Activated CD4-positive, alpha-beta T cell treated with anti-CD3 and anti-CD28 coated beads, Interleukin-2, amount 10 ng/mL, durations not matched to agents 24 days and 14 days (primary cell): ENCODE measurements at regions not wholly inside any gene's neighbourhood (a gene's known extent, or its start where the extent isn't known, plus 50 kb on each side); places are given as distances from the start of the nearest gene placed in this dataset.

Experiments
- DNase-seq: peaks from one replicate; pipeline ENCODE4 v3.0.0; 2022
- H3K27ac Mint-ChIP-seq: one replicate; pipeline ENCODE4 v1.8.0; 2022; ENCODE audit warnings: mild to moderate bottlenecking, mixed read lengths
- H3K27me3 Mint-ChIP-seq: one replicate; pipeline ENCODE4 v1.8.0; 2022; ENCODE audit warnings: mixed read lengths
- H3K36me3 Mint-ChIP-seq: one replicate; pipeline ENCODE4 v1.8.0; 2022; ENCODE audit warnings: low read depth, mild to moderate bottlenecking, mixed read lengths
- H3K4me1 Mint-ChIP-seq: one replicate; pipeline ENCODE4 v1.8.0; 2021; ENCODE audit warnings: mixed read lengths
- H3K4me3 Mint-ChIP-seq: one replicate; pipeline ENCODE4 v1.8.0; 2022; ENCODE audit warnings: mild to moderate bottlenecking, moderate library complexity, mixed read lengths
- H3K9me3 Mint-ChIP-seq: one replicate; pipeline ENCODE4 v1.8.0; 2021; ENCODE audit warnings: mixed read lengths
- intact Hi-C: fragments of 100-400 bp; cut with micrococcal nuclease; formaldehyde crosslinking; loops from one replicate; pipeline ENCODE4 v1.15.1; 2023

DNA sequence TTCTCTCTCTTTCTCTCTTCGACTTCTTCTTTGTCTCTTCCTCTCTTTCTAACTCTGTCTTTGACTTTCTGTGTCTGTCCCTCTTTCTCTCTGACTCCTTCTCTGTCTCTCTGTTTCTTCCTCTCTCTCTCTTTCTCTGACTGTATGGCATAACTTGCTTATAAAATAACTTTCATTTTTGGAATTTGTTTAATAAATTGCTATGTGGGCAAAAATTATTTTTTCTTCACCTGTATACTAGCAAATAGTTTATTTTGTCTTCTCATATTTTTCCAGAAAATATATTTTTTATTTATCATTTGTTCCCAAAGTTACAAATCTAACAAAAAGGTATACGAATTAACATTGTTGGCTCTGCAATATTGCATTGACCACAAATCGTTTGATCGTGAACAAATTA lies 305.7 kb upstream of the FAM98A start:
- intact Hi-C loops = no loop called here
- Mint-ChIP-seq H3K4me3 (no peak overlapping the region), H3K27ac (no peak overlapping the region), H3K9me3 (peaks cover 6% of the 10 kb centered on the region), H3K36me3 (no peaks in the 10 kb centered on the region), H3K4me1 (no peaks in the 10 kb centered on the region), H3K27me3 (no peaks in the 10 kb centered on the region)
- no peak for DNase-seq

DNA sequence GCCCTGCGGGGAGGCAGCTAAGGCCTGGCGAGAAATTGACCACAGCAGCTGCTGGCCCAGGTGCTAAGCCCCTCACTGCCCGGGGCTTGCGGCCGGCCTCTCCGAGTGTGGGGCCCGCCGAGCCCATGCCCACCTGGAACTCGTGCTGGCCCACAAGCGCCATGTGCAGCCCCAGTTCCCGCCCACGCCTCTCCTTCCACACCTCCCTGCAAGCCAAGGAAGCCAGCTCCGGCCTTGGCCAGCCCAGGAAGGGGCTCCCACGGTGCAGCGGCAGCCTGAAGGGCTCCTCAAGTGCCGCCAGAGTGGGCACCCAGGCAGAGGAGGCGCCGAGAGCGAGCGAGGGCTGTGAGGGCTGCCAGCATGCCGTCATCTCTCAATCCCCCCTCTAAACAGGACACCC lies 304.6 kb upstream of the FAM98A start:
- Mint-ChIP-seq H3K4me1 (no peaks in the 10 kb centered on the region), H3K4me3 (no peak overlapping the region), H3K9me3 (peaks cover 6% of the 10 kb centered on the region), H3K27ac (no peak overlapping the region), H3K27me3 (no peaks in the 10 kb centered on the region), H3K36me3 (no peaks in the 10 kb centered on the region)
- DNase-seq = no peak
- intact Hi-C loops = no loop called here

DNA sequence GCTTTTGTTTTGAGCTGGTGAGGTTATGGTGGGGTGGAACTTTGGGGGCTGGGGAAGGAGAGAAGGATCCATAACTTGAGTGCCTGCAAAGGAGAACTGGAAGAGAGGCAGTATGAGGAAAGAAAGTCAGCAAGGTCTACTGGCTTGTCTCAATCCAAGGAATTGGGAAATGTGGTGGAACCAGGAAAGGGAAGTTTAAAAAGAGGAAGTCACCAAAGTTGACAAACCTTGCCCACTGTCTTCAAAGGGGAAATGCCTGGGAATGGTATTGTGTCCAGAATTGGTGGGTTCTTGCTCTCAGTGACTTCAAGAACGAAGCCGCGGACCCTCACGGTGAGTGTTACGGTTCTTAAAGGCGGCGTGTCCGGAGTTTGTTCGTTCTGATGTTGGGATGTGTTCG lies 304.1 kb upstream of the FAM98A start:
- Mint-ChIP-seq H3K9me3 (peaks cover 6% of the 10 kb centered on the region), H3K4me3 (no peak overlapping the region), H3K36me3 (no peaks in the 10 kb centered on the region), H3K27ac (no peak overlapping the region), H3K27me3 (no peaks in the 10 kb centered on the region), H3K4me1 (no peaks in the 10 kb centered on the region)
- no peak for DNase-seq
- intact Hi-C loops = no loop called here

DNA sequence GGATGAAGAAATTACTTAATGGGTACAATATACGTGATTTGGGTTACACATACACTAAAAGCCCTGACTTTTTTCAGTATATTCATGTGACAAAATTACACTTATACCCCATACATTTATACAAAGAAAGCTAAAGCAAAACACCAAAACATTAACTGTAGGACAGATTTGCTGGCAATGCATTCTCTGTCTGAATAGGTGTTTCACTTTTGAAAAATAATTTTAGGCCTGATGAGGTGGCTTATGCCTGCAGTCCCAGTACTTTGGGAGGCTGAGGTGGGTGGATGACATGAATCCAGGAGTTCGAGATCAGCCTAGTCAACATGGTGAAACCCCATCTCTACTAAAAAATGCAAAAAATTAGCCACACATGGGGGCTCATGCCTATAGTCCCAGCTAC lies 301.5 kb upstream of the FAM98A start:
- H3K4me1 Mint-ChIP-seq = no peaks in the 10 kb centered on the region
- no peak for DNase-seq
- peaks cover 9% of the 10 kb centered on the region for H3K9me3 Mint-ChIP-seq
- no peaks in the 10 kb centered on the region for H3K27me3 Mint-ChIP-seq
- intact Hi-C loops = no loop called here
- no peak overlapping the region for H3K4me3 Mint-ChIP-seq
- H3K36me3 Mint-ChIP-seq = no peaks in the 10 kb centered on the region
- H3K27ac Mint-ChIP-seq = no peak overlapping the region

DNA sequence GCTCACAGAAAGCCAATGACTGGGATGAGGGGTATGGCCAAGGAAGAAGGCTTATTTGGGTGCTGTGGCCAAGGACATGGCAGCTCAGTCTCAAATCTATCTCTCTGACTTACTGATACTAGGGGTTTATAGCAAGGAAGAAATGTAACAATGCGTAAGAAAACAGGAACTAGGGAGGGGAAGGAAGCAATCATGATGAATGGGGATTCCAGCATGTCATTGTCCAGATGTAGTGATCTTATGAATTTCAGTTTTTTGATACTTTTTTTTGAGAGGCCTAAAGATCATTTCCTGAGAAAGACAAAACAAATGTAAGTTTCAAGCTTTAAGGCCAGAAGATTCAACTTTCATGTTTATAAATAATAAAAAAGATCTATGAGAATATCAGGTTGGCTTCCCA lies 298.6 kb upstream of the FAM98A start:
- no peaks in the 10 kb centered on the region for H3K27me3 Mint-ChIP-seq
- no peak overlapping the region for H3K27ac Mint-ChIP-seq
- H3K36me3 Mint-ChIP-seq = no peaks in the 10 kb centered on the region
- no peaks in the 10 kb centered on the region for H3K4me1 Mint-ChIP-seq
- intact Hi-C loops = no loop called here
- peaks cover 6% of the 10 kb centered on the region for H3K9me3 Mint-ChIP-seq
- no peak overlapping the region for H3K4me3 Mint-ChIP-seq
- DNase-seq = no peak

DNA sequence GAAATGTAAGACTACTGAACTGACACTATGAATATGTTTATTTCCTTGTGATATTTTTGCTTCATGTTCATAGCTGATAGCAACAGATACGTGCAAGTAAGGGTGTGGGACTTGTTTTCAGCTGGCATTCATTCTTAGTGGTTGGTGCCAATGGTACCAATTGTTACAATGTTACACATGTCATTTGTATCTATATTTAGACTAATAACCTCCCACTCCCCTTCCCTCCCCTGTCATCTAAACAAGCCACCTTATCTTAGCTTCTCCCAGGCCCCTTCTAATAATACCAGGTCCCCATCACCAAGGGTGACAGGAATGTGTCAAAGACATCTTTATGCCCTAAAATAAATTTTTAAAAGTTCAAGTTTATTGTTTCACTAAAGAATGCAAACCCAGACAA lies 294.7 kb upstream of the FAM98A start:
- intact Hi-C loops = no loop called here
- H3K4me3 Mint-ChIP-seq = no peak overlapping the region

DNA sequence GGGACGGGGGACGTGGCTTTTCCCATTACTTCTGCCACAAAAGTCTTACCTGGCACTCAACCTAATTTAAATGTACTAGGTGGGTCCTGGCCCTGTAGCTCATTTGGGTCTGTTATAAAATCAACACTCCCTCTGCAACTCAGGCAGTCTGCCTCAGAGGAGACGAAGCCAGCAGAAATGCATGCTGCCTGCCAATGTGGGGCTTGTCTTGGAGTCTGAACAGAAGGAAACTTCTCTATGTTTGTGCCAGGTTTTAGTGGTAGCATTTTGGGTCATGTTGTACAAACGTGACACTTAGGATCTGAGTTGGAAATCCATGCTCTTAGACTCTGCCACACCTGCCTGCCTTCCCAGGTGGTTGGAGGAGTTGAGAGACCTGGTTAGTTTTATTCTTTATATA lies 292.5 kb upstream of the FAM98A start:
- Mint-ChIP-seq H3K4me3 (no peak overlapping the region), H3K4me1 (no peaks in the 10 kb centered on the region), H3K27ac (no peak overlapping the region), H3K36me3 (no peaks in the 10 kb centered on the region), H3K27me3 (no peaks in the 10 kb centered on the region), H3K9me3 (peaks cover 3% of the 10 kb centered on the region)
- no peak for DNase-seq
- intact Hi-C loops = no loop called here

More for the DNA sequence above, 294.7 kb upstream of the FAM98A start:
- Mint-ChIP-seq H3K4me1 (no peaks in the 10 kb centered on the region), H3K27ac (no peak overlapping the region), H3K27me3 (no peaks in the 10 kb centered on the region), H3K9me3 (peaks cover 6% of the 10 kb centered on the region), H3K36me3 (no peaks in the 10 kb centered on the region)
- DNase-seq = no peak

DNA sequence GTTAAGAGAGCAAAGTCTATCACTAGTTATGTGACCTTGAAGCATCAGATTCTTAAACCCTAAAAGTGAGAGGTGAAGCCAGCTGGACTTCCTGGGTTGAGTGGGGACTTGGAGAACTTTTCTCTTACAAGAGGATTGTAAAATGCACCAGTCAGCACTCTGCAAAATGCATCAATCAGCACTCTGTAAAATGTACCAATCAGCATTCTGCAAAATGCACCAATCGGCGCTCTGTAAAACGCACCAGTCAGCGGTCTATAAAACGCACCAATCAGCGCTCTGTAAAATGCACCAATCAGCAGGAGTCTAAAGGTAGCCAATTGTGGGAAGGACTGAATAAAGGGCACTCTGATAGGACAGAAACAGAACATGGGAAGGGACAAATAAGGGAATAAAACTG lies 291.6 kb upstream of the FAM98A start:
- DNase-seq = no peak
- H3K9me3 Mint-ChIP-seq = peaks cover 3% of the 10 kb centered on the region
- H3K4me1 Mint-ChIP-seq = no peaks in the 10 kb centered on the region
- no peaks in the 10 kb centered on the region for H3K27me3 Mint-ChIP-seq
- H3K36me3 Mint-ChIP-seq = no peaks in the 10 kb centered on the region
- intact Hi-C loops = no loop called here
- no peak overlapping the region for H3K4me3 Mint-ChIP-seq
- no peak overlapping the region for H3K27ac Mint-ChIP-seq

DNA sequence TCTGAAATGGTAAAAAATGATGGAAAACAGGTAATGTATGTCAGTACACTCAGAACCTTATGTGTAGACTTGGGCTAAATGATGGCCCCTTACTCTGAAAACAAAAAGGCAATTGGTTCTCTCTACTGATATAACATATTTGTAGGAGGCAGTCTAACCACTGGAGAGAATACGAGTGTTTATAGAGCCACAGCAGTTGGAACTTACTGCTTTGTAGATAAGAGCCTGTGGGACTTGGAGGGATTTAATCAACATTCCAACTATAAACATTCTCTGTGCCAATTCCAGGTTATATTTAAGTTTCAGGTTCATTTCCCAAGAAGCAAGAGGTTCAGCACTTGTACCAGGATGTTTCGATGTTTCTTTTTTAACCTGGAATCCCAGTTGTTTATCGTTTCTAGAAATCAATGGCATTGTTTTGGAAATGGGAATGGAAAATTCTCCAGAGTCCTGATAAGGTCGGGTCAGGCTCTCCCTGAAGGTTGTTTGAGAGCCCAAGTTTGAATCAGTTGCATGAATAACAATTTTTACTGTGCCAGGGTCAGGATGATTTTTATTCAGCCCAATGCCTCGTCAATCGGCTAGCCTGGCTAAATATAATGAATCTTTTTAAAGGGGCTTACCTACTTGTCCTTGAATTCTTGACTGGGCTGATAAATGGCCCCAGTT lies 278.4 kb upstream of the FAM98A start:
- Mint-ChIP-seq H3K27ac (no peak overlapping the region), H3K27me3 (no peaks in the 10 kb centered on the region), H3K4me1 (no peaks in the 10 kb centered on the region), H3K36me3 (no peaks in the 10 kb centered on the region), H3K4me3 (no peak overlapping the region), H3K9me3 (peaks cover 4% of the 10 kb centered on the region)
- intact Hi-C loops = no loop called here
- DNase-seq = no peak

DNA sequence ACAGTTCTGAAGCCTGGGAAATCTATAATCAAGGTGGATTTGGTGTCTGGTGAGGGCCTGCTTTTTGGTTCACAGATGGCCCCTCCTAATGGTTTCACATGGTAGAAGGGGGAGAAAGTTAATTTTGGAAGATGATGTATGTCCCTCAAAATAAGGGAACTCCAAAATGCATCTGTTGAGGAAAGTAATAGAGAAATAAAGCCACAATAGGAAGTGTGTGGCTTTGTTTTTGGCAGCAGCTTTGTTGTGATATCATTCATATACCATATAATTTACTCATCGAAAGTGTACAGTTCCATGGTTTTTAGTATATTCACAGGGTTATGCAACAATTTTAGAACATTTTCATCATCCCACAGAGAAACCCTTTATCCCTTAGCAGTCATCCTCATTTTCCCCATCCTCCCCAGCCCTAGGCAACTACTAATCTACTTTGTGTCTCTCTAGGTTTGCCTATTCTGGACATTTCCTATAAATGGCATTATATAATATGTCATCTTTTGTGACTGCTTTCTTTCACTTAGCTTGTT lies 274.0 kb upstream of the FAM98A start:
- peaks cover 12% of the 10 kb centered on the region for H3K9me3 Mint-ChIP-seq
- no peaks in the 10 kb centered on the region for H3K36me3 Mint-ChIP-seq
- H3K27me3 Mint-ChIP-seq = no peaks in the 10 kb centered on the region
- no peaks in the 10 kb centered on the region for H3K4me1 Mint-ChIP-seq
- DNase-seq = no peak
- H3K4me3 Mint-ChIP-seq = no peak overlapping the region
- H3K27ac Mint-ChIP-seq = no peak overlapping the region
- intact Hi-C loops = no loop called here

DNA sequence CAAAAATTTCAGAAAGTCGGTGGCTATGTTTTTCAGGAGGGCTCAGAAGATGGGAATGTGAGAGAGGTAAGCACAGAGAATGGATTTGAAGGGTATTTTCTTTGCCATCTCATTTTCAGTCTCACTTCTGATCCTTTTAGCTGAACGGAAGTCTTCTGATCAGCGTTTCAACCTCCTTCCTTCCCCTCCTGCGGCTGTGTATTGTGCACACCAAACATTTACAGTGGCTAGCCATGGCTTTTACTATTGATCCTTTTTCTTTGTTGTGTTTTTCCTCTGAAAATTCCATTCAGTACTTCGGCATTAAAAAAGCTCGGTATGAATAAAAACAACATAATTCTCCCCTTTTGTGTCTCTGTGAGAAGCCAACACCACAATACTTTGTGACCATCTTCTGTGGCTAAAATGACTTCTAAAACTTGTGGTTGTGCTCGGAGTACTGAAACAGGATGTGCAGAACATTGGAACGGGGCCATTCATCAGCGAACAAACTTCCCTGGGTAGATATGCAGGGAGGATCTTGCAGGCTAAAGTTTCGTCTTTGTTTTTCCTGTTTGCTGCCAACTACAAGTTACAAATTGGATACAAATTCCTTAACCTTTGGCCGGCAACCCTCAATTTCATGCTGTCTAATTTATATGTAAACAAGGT lies 260.8 kb upstream of the FAM98A start:
- no peak for DNase-seq
- intact Hi-C loops = no loop called here
- Mint-ChIP-seq H3K9me3 (no peaks in the 10 kb centered on the region), H3K36me3 (no peaks in the 10 kb centered on the region), H3K27ac (no peak overlapping the region), H3K4me1 (no peaks in the 10 kb centered on the region), H3K27me3 (no peaks in the 10 kb centered on the region), H3K4me3 (no peak overlapping the region)

DNA sequence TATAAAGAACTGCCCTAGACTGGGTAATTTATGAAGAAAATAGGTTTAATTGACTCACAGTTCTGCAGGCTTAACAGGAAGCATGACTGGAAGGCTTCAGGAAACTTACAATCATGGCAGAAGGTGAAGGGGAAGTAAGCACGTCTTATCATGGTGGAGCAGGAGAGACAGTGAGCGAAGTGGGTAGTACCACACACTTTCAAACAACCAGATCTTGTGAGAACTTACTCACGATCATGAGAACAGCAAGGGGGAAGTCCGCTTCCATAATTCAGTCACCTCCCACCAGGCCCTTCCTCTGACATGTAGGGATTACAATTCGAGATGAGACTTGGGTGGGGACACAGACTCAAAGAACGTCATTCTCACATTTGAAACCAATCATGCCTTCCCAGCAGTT lies 260.1 kb upstream of the FAM98A start:
- Mint-ChIP-seq H3K27ac (no peak overlapping the region), H3K4me1 (no peaks in the 10 kb centered on the region), H3K27me3 (no peaks in the 10 kb centered on the region), H3K4me3 (no peak overlapping the region), H3K36me3 (no peaks in the 10 kb centered on the region), H3K9me3 (peaks cover 1% of the 10 kb centered on the region)
- no peak for DNase-seq
- intact Hi-C loops = no loop called here

DNA sequence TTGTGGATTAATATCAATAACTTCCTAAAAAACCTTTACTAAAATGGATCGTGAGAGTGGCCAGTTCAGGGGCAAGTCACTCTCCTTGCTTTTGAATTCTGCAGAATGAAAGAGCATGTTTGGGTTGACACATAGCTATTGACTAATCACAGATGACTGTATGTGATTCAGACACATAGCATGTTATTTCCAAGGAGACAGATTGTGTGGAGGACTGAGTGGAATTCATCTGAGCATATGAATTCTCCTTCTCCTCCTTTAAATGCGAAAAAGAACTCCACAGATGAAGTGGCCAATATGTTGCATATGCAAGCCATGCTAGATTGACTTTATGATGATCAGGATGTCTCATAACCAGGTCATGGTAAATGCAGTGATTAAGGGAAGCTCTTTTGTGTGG lies 249.4 kb upstream of the FAM98A start:
- no peak overlapping the region for H3K4me3 Mint-ChIP-seq
- no peaks in the 10 kb centered on the region for H3K4me1 Mint-ChIP-seq
- intact Hi-C loops = no loop called here
- no peak for DNase-seq
- no peaks in the 10 kb centered on the region for H3K27me3 Mint-ChIP-seq
- peaks cover 5% of the 10 kb centered on the region for H3K9me3 Mint-ChIP-seq
- H3K27ac Mint-ChIP-seq = no peak overlapping the region
- H3K36me3 Mint-ChIP-seq = no peaks in the 10 kb centered on the region

DNA sequence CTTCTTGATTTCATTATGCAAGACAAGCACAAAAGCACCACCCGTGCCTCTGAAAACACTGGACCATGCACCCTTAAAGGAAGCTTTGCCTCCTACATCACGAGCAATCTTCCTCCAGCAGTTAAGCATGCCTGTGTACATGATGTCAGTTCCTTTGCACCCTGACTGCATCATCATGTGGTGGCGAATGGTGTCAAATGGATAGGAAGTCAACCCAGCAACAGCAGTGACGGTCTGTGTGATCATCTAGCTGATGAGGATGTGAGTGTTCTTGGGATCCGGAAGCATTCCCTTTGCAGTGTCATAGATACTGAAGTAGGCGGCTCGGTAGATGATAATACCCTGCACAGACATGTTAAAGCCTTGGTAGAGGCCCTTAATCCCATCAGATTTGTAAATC lies 240.7 kb upstream of the FAM98A start:
- H3K9me3 Mint-ChIP-seq = no peaks in the 10 kb centered on the region
- intact Hi-C loops = no loop called here

DNA sequence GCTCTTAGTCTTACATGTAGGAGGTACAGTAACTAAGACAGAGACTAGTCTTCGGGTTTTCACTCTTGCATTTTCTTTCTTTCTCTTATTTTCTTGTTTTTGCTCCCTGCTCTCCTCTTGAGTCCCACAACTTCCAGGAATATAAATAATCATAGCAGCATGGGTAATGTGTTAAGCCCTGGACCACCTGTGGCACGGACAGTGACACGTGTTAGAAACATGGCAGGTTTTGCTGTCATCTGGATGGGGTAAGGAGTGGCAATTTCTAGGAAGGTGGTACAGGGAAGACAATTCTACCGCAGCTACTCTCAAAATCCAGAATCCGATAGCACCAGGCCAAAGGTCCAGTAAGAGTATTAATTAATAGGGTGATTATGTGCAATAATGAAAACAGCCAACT lies 237.5 kb upstream of the FAM98A start:
- intact Hi-C loops = no loop called here
- no peak for DNase-seq
- no peaks in the 10 kb centered on the region for H3K27me3 Mint-ChIP-seq
- no peaks in the 10 kb centered on the region for H3K4me1 Mint-ChIP-seq
- H3K9me3 Mint-ChIP-seq = no peaks in the 10 kb centered on the region
- no peaks in the 10 kb centered on the region for H3K36me3 Mint-ChIP-seq
- no peak overlapping the region for H3K27ac Mint-ChIP-seq
- no peak overlapping the region for H3K4me3 Mint-ChIP-seq

More for the DNA sequence above, 240.7 kb upstream of the FAM98A start:
- Mint-ChIP-seq H3K27me3 (no peaks in the 10 kb centered on the region), H3K27ac (no peak overlapping the region), H3K36me3 (no peaks in the 10 kb centered on the region), H3K4me3 (no peak overlapping the region), H3K4me1 (no peaks in the 10 kb centered on the region)
- no peak for DNase-seq
